H1 (cell line): ENCODE measurements at regions not wholly inside any gene's neighbourhood (a gene's known extent, or its start where the extent isn't known, plus 50 kb on each side); places are given as distances from the start of the nearest gene placed in this dataset.

Source experiments
- FOSL1 ChIP-seq: IDR thresholded peaks from 2 replicates; pipeline ENCODE4 v1.6.1; 2011; ENCODE audit warnings: mild to moderate bottlenecking, low read depth, low read length, moderate library complexity; ENCODE audit not compliant: insufficient read depth

DNA sequence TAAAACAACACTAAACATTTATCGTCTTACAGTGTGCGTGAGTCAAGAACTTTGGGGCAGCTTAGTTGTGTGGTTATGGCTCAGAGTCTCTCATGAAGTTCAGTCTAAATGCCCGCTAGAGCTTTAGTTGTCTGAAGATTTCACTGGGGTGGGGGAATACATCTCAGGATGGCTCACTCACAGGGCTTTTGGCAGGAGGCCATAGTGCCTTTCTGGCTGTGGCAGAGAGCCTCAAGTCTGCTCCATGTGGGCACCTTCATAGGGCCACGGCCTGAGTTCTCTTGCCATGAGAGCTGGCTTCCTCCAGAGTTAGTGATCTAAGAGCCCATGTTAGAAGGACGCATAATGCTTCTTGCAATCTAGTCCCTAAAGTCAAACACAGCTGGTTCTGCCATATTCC is 258.8 kb upstream of the NUDT12 start (continued):
- no peak for TF ChIP-seq FOSL1
